Osteoblast (primary cell): ENCODE measurements at regions not wholly inside any gene's neighbourhood (a gene's known extent, or its start where the extent isn't known, plus 50 kb on each side); places are given as distances from the start of the nearest gene placed in this dataset.

ENCODE experiments used
- DNase-seq: peaks from one replicate; pipeline ENCODE4 v3.0.0; 2011; ENCODE audit warnings: low spot score, mixed read lengths; ENCODE audit not compliant: insufficient read length; ENCODE audit errors: missing footprints
- H2AFZ ChIP-seq: 2 replicates; pipeline ENCODE4 v1.6.0; 2011; ENCODE audit warnings: mild to moderate bottlenecking, low read length
- H3K27ac ChIP-seq: 2 replicates; pipeline ENCODE4 v1.5.1; 2011; ENCODE audit warnings: mild to moderate bottlenecking, low read depth, low read length, moderate library complexity
- H3K27me3 ChIP-seq: 2 replicates; pipeline ENCODE4 v1.6.0; 2012; ENCODE audit warnings: mild to moderate bottlenecking, control low read depth, inconsistent platforms, low read length, moderate library complexity; ENCODE audit not compliant: insufficient read depth
- H3K36me3 ChIP-seq: 2 replicates; pipeline ENCODE4 v1.5.1; 2011; ENCODE audit warnings: mild to moderate bottlenecking, low read length, control low read depth, moderate library complexity; ENCODE audit not compliant: insufficient read depth
- H3K4me1 ChIP-seq: 2 replicates; pipeline ENCODE4 v1.5.1; 2011; ENCODE audit warnings: mild to moderate bottlenecking, low read length, control low read depth, moderate library complexity; ENCODE audit not compliant: insufficient read depth
- H3K4me2 ChIP-seq: 2 replicates; pipeline ENCODE4 v1.6.0; 2011; ENCODE audit warnings: mild to moderate bottlenecking, low read length; ENCODE audit not compliant: insufficient read depth
- H3K4me3 ChIP-seq: fragments of 200-600 bp; sonication (generic); 3 replicates; pipeline ENCODE4 v1.5.1; 2012; ENCODE audit warnings: mild to moderate bottlenecking, low read length, inconsistent platforms; ENCODE audit not compliant: insufficient read depth
- H3K79me2 ChIP-seq: 2 replicates; pipeline ENCODE4 v1.6.0; 2012; ENCODE audit warnings: mild to moderate bottlenecking, low read length, control low read depth, inconsistent platforms; ENCODE audit not compliant: insufficient read depth
- H3K9me3 ChIP-seq: 2 replicates; pipeline ENCODE4 v1.5.1; 2011; ENCODE audit warnings: low read depth, low read length, control low read depth
- H4K20me1 ChIP-seq: 2 replicates; pipeline ENCODE4 v1.6.0; 2012; ENCODE audit warnings: mild to moderate bottlenecking, low read length, control low read depth; ENCODE audit not compliant: insufficient read depth
- CTCF ChIP-seq: IDR thresholded peaks from 2 replicates; pipeline ENCODE4 v1.5.1; 2011; ENCODE audit warnings: mild to moderate bottlenecking, low read depth, low read length, moderate library complexity; ENCODE audit errors: extremely low read depth

- no peak overlapping the region for H3K4me2 ChIP-seq
- no peaks in the 10 kb centered on the region for H3K27me3 ChIP-seq
- no peak for DNase-seq
- no peak for TF ChIP-seq CTCF
- no peak overlapping the region for H3K27ac ChIP-seq
- no peak overlapping the region for H2AFZ ChIP-seq
- no peaks in the 10 kb centered on the region for H3K36me3 ChIP-seq
- H3K4me1 ChIP-seq = no peaks in the 10 kb centered on the region
- H3K4me3 ChIP-seq = no peak overlapping the region
- no peaks in the 10 kb centered on the region for H3K79me2 ChIP-seq
- H3K9me3 ChIP-seq = peaks cover 3% of the 10 kb centered on the region
- H4K20me1 ChIP-seq = no peaks in the 10 kb centered on the region
Measured at GRCh38 chr5:104915226-104915625, 1352.6 kb upstream of the NUDT12 start.

- Histone ChIP-seq H3K27me3 (no peaks in the 10 kb centered on the region), H3K4me2 (no peak overlapping the region), H3K79me2 (no peaks in the 10 kb centered on the region), H3K27ac (no peak overlapping the region), H3K4me1 (no peaks in the 10 kb centered on the region), H2AFZ (no peak overlapping the region), H4K20me1 (no peaks in the 10 kb centered on the region), H3K9me3 (peaks cover 3% of the 10 kb centered on the region), H3K4me3 (no peak overlapping the region), H3K36me3 (no peaks in the 10 kb centered on the region)
- TF ChIP-seq CTCF = no peak
- DNase-seq = no peak
Measured at GRCh38 chr5:104914536-104915070, 1352.0 kb upstream of the NUDT12 start.

- no peak for TF ChIP-seq CTCF
- no peaks in the 10 kb centered on the region for H4K20me1 ChIP-seq
- H3K4me1 ChIP-seq = no peaks in the 10 kb centered on the region
- H3K27ac ChIP-seq = no peak overlapping the region
- H3K79me2 ChIP-seq = no peaks in the 10 kb centered on the region
- no peak overlapping the region for H2AFZ ChIP-seq
- DNase-seq = no peak
- no peaks in the 10 kb centered on the region for H3K36me3 ChIP-seq
- no peaks in the 10 kb centered on the region for H3K27me3 ChIP-seq
- peaks cover 3% of the 10 kb centered on the region for H3K9me3 ChIP-seq
- no peak overlapping the region for H3K4me3 ChIP-seq
- H3K4me2 ChIP-seq = no peak overlapping the region
Measured at GRCh38 chr5:104913841-104914281, 1351.3 kb upstream of the NUDT12 start.

GRCh38 chr5:104909803-104910202 is 1347.2 kb upstream of the NUDT12 start:
- H3K4me1 ChIP-seq = no peaks in the 10 kb centered on the region
- H3K79me2 ChIP-seq = no peaks in the 10 kb centered on the region
- H3K36me3 ChIP-seq = no peaks in the 10 kb centered on the region
- no peaks in the 10 kb centered on the region for H3K9me3 ChIP-seq
- H3K4me2 ChIP-seq = no peak overlapping the region
- H4K20me1 ChIP-seq = no peaks in the 10 kb centered on the region
- no peak for TF ChIP-seq CTCF
- no peak for DNase-seq
- no peak overlapping the region for H2AFZ ChIP-seq
- H3K27ac ChIP-seq = no peak overlapping the region
- no peaks in the 10 kb centered on the region for H3K27me3 ChIP-seq
- no peak overlapping the region for H3K4me3 ChIP-seq
